PC-3 (cell line): ENCODE measurements at regions not wholly inside any gene's neighbourhood (a gene's known extent, or its start where the extent isn't known, plus 50 kb on each side); places are given as distances from the start of the nearest gene placed in this dataset.

Experiments used
- ATAC-seq: fragments of 200-7000 bp; cut with Tn5 transposase; 2 replicates; pipeline ENCODE4 v1.9.1; 2020; ENCODE audit warnings: mild to moderate bottlenecking, moderate library complexity
- BruUV-seq: library from RNA; stranded (reverse); fragments of 400-500 nt; replicated peaks from 2 replicates; lab custom pipeline; 2021; lab: Mats Ljungman, UMichigan
- CTCF ChIA-PET: fragments of 300-600 bp; sonication (Branson Sonifier 250); formaldehyde crosslinking; loops from one replicate; lab custom pipeline; 2022; ENCODE audit warnings: antibody characterized with exemption; lab: Charles Lee
- POLR2A ChIA-PET: fragments of 300-600 bp; sonication (Branson Sonifier 250); formaldehyde crosslinking; loops from one replicate; lab custom pipeline; 2022; ENCODE audit warnings: antibody characterized with exemption; ENCODE audit not compliant: unreplicated experiment; lab: Charles Lee
- DNase-seq: peaks from one replicate; pipeline ENCODE4 v3.0.0-alpha.2; 2015
- H2AFZ ChIP-seq: fragments of 300-600 bp; sonication (generic); 2 replicates; pipeline ENCODE4 v1.6.0; 2016; ENCODE audit warnings: antibody characterized with exemption, low read length
- H3F3A ChIP-seq: fragments of 300-600 bp; sonication (generic); one replicate; pipeline ENCODE4 v1.6.0; 2017; ENCODE audit warnings: antibody characterized with exemption, low read length, control low read depth, mild to moderate bottlenecking; ENCODE audit not compliant: unreplicated experiment
- H3K27ac ChIP-seq: fragments of 300-600 bp; sonication (generic); 2 replicates; pipeline ENCODE4 v1.5.1; 2016; ENCODE audit warnings: mild to moderate bottlenecking, low read length
- H3K27me3 ChIP-seq: fragments of 300-600 bp; sonication (generic); 2 replicates; pipeline ENCODE4 v1.6.1; 2016; ENCODE audit warnings: low read length, mixed read lengths
- H3K36me3 ChIP-seq: fragments of 300-600 bp; sonication (generic); 2 replicates; pipeline ENCODE4 v1.6.1; 2016; ENCODE audit warnings: low read depth, mixed run types, low read length, mixed read lengths
- H3K4me1 ChIP-seq: fragments of 300-600 bp; sonication (generic); 2 replicates; pipeline ENCODE4 v1.5.1; 2016; ENCODE audit warnings: low read length; ENCODE audit not compliant: insufficient read depth
- H3K4me2 ChIP-seq: fragments of 300-600 bp; sonication (generic); 2 replicates; pipeline ENCODE4 v1.6.0; 2016; ENCODE audit warnings: low read length
- H3K4me3 ChIP-seq: fragments of 300-600 bp; sonication (generic); 2 replicates; pipeline ENCODE4 v1.5.1; 2016; ENCODE audit warnings: mild to moderate bottlenecking, low read length, mixed read lengths
- H3K79me2 ChIP-seq: fragments of 300-600 bp; sonication (generic); 2 replicates; pipeline ENCODE4 v1.6.1; 2017; ENCODE audit warnings: low read length, mixed read lengths
- H3K9ac ChIP-seq: fragments of 300-600 bp; sonication (generic); 2 replicates; pipeline ENCODE4 v1.6.0; 2016; ENCODE audit warnings: mild to moderate bottlenecking, low read length
- H3K9me2 ChIP-seq: fragments of 300-600 bp; sonication (generic); replicated peaks from 2 replicates; pipeline ENCODE4 v1.6.1; 2016; ENCODE audit warnings: mixed run types, low read length, mixed read lengths
- H3K9me3 ChIP-seq: fragments of 300-600 bp; sonication (generic); 2 replicates; pipeline ENCODE4 v1.6.1; 2016; ENCODE audit warnings: low read length, mixed read lengths
- H4K20me1 ChIP-seq: fragments of 300-600 bp; sonication (generic); 2 replicates; pipeline ENCODE4 v1.6.1; 2016; ENCODE audit warnings: low read length, mixed read lengths
- EZH2 ChIP-seq: fragments of 300-600 bp; sonication (generic); IDR thresholded peaks from one replicate; pipeline ENCODE4 v1.6.1; 2017; ENCODE audit warnings: antibody characterized with exemption, mild to moderate bottlenecking, low read length; ENCODE audit not compliant: unreplicated experiment
- EZH2phosphoT487 ChIP-seq: fragments of 300-600 bp; sonication (generic); IDR thresholded peaks from 2 replicates; pipeline ENCODE4 v1.6.1; 2018; ENCODE audit warnings: mild to moderate bottlenecking, antibody characterized with exemption, low read length, borderline replicate concordance
- intact Hi-C: fragments of 100-400 bp; cut with micrococcal nuclease; formaldehyde crosslinking; loops from 2 replicates; pipeline ENCODE4 v1.9.0; 2023
- TF ChIP-seq, protein P1 (sequence below): fragments of 300-600 bp; sonication (generic); conservative IDR thresholded peaks from 2 replicates; pipeline ENCODE4 v1.5.1; 2017; ENCODE audit warnings: antibody characterized with exemption, low read depth, mild to moderate bottlenecking, low read length

DNA sequence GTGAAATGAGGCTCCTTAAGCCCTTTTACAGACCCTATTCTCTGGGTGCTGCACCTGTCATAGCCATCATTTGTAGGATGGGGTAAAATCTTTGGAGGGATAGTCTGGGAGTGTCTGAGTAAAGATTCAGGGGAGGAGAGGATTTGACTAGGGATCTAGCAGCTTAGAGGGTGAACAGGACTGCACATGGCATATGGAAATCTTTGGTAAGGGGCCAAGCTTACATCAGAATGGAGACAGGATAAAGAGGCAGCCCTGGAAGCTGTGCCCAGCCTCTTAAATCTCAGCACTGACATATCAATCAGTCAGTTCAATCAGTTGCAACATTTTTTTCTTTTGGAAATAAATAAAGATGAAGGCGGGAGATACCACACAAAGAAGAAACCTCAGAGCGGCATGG lies 301.8 kb upstream of the CADM1 start:
- intact Hi-C loops = no loop called here

DNA sequence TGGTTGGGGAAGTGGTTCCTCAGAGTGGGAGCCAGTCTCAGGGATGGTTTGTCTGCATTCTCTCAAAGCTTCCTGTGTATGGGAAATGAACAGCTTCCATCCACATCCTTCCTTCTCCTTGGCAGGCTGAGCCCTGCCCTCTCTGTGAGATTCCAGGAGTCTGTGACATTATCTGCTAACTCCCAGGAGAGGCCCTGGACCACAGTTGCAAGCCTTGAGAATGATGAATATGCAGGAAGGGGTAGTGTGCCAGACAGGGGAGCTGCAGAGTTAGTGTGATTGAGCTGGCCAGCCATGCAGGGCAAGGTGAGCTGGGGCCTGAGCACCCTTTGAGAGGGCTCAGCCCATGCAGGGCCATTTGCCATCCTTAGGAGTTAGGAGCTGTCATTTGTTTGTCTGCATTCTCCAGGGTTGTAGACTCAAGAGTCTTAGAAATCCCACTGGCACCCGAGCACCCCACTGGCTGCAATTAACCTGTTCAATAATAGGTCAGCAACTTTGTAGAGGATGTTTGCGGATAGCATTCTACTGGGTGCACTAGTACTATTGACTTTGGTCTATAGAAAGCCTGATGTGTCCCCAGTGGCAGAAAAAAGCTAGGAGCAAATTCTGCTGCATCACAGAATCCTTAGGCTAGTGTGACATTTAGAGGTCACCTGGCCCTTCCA lies 299.0 kb upstream of the CADM1 start:
- ChIA-PET CTCF (no interaction called here), POLR2A (no interaction called here)
- Histone ChIP-seq H3K9me2 (no peaks in the 10 kb centered on the region), H3K4me1 (no peaks in the 10 kb centered on the region), H2AFZ (no peak overlapping the region), H3K36me3 (no peaks in the 10 kb centered on the region), H3K4me2 (no peak overlapping the region), H3K9ac (no peak overlapping the region), H3K9me3 (peaks cover 68% of the 10 kb centered on the region), H4K20me1 (no peaks in the 10 kb centered on the region), H3F3A (no peaks in the 10 kb centered on the region), H3K27me3 (no peaks in the 10 kb centered on the region), H3K4me3 (no peak overlapping the region), H3K79me2 (no peaks in the 10 kb centered on the region), H3K27ac (no peak overlapping the region)
- BruUV-seq = no TSS peak
- intact Hi-C loops = no loop called here
- no peak for ATAC-seq
- TF ChIP-seq EZH2phosphoT487 = no peak
- TF ChIP-seq, protein P1, sequence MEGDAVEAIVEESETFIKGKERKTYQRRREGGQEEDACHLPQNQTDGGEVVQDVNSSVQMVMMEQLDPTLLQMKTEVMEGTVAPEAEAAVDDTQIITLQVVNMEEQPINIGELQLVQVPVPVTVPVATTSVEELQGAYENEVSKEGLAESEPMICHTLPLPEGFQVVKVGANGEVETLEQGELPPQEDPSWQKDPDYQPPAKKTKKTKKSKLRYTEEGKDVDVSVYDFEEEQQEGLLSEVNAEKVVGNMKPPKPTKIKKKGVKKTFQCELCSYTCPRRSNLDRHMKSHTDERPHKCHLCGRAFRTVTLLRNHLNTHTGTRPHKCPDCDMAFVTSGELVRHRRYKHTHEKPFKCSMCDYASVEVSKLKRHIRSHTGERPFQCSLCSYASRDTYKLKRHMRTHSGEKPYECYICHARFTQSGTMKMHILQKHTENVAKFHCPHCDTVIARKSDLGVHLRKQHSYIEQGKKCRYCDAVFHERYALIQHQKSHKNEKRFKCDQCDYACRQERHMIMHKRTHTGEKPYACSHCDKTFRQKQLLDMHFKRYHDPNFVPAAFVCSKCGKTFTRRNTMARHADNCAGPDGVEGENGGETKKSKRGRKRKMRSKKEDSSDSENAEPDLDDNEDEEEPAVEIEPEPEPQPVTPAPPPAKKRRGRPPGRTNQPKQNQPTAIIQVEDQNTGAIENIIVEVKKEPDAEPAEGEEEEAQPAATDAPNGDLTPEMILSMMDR = no peak
- no peak for TF ChIP-seq EZH2
- no peak for DNase-seq

More for the DNA sequence above, 301.8 kb upstream of the CADM1 start:
- Histone ChIP-seq H3K4me3 (no peak overlapping the region), H4K20me1 (no peaks in the 10 kb centered on the region), H3K9ac (no peak overlapping the region), H3K4me1 (no peaks in the 10 kb centered on the region), H3K27me3 (no peaks in the 10 kb centered on the region), H3K4me2 (no peak overlapping the region), H3K9me2 (no peaks in the 10 kb centered on the region), H3K79me2 (no peaks in the 10 kb centered on the region), H3K36me3 (no peaks in the 10 kb centered on the region), H3K9me3 (peaks cover 72% of the 10 kb centered on the region), H3F3A (no peaks in the 10 kb centered on the region), H2AFZ (no peak overlapping the region), H3K27ac (no peak overlapping the region)
- no peak for DNase-seq
- no TSS peak for BruUV-seq
- ChIA-PET CTCF (no interaction called here), POLR2A (no interaction called here)
- TF ChIP-seq EZH2phosphoT487 (no peak), EZH2 (no peak)
- TF ChIP-seq, protein P1 = no peak
- ATAC-seq = no peak

DNA sequence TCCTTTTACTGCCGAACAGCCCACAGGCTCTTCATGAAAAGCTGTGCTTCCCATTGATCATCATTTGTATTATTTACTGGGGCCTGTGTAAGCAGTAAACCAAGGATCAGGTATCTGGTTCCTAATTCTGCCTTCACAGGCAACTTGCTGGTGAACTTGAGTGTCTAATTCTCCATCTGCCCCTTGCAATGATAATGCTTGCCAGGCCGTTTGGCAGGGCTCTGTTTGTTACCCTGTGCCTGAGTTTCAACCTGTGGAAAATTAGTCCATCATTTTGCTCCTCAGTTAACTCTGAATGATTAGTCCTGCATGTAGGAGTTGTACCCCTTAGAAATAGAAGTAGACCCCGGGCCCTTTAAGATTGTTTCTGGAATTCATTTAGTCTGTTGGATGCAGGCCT lies 298.4 kb upstream of the CADM1 start:
- TF ChIP-seq EZH2 (no peak), EZH2phosphoT487 (no peak)
- TF ChIP-seq, protein P1 = no peak
- no peaks in the 10 kb centered on the region for H3K4me1 ChIP-seq
- peaks cover 65% of the 10 kb centered on the region for H3K9me3 ChIP-seq
- no peaks in the 10 kb centered on the region for H3K36me3 ChIP-seq
- H3K27ac ChIP-seq = no peak overlapping the region
- intact Hi-C loops = no loop called here
- POLR2A ChIA-PET = no interaction called here
- no peaks in the 10 kb centered on the region for H3K9me2 ChIP-seq
- no peak overlapping the region for H3K9ac ChIP-seq
- CTCF ChIA-PET = no interaction called here
- H3K27me3 ChIP-seq = no peaks in the 10 kb centered on the region
- H2AFZ ChIP-seq = no peak overlapping the region
- no peak overlapping the region for H3K4me2 ChIP-seq
- no peaks in the 10 kb centered on the region for H4K20me1 ChIP-seq
- no peak for ATAC-seq
- H3K79me2 ChIP-seq = no peaks in the 10 kb centered on the region
- DNase-seq = no peak
- H3K4me3 ChIP-seq = no peak overlapping the region
- H3F3A ChIP-seq = no peaks in the 10 kb centered on the region
- BruUV-seq = no TSS peak
